ENCODE measurements at regions not wholly inside any gene's neighbourhood (a gene's known extent, or its start where the extent isn't known, plus 50 kb on each side); places are given as distances from the start of the nearest gene placed in this dataset.

GRCh38 chr4:164293743-164294142 is 460.2 kb upstream of the SMIM31 start:
- H3K9me3 ChIP-seq (ENCODE audit: control insufficient read depth, insufficient read depth, low read depth, low read length) = no peaks in the 10 kb centered on the region
- H3K36me3 ChIP-seq (ENCODE audit: control insufficient read depth in 2 of 2, insufficient read depth in 1 of 2, low read length in 2 of 2) = no peaks in the 10 kb centered on the region
- TF ChIP-seq ZNF623 (tag by site-specific recombination; IDR thresholded peaks at IDR 0.05) = no peak
- TF ChIP-seq ZIC2 (tag by site-specific recombination; IDR thresholded peaks at IDR 0.05) = no peak
- TF ChIP-seq ZNF792 (tag by site-specific recombination; IDR thresholded peaks at IDR 0.05) = no peak
- no peak for TF ChIP-seq PRDM6 (tag by site-specific recombination; IDR thresholded peaks at IDR 0.05)
- no peak for TF ChIP-seq GLIS2 (tag by site-specific recombination; IDR thresholded peaks at IDR 0.05)
- TF ChIP-seq BCL6B (tag by site-specific recombination; IDR thresholded peaks at IDR 0.05) = no peak
- TF ChIP-seq GFI1B (tag by site-specific recombination; IDR thresholded peaks at IDR 0.05) = no peak
- TF ChIP-seq ZNF561 (tag by site-specific recombination; IDR thresholded peaks at IDR 0.05; ENCODE audit: borderline replicate concordance) = no peak
- TF ChIP-seq ZNF24 (tag by site-specific recombination; IDR thresholded peaks at IDR 0.05) = no peak
- no peak for TF ChIP-seq ZFP3 (tag by site-specific recombination; IDR thresholded peaks at IDR 0.05; ENCODE audit: low read depth)
- TF ChIP-seq ZNF18 (tag by site-specific recombination; IDR thresholded peaks at IDR 0.05) = no peak
- TF ChIP-seq ZNF10 (tag by site-specific recombination; IDR thresholded peaks at IDR 0.05) = no peak
- TF ChIP-seq ZNF391 (tag by site-specific recombination; IDR thresholded peaks at IDR 0.05; ENCODE audit: borderline replicate concordance, low read depth) = no peak
- TF ChIP-seq ELK4 (IDR thresholded peaks at IDR 0.05; ENCODE audit: borderline replicate concordance, low read depth, low read length) = no peak
- TF ChIP-seq ZNF132 (tag by site-specific recombination; IDR thresholded peaks at IDR 0.05; ENCODE audit: borderline replicate concordance) = no peak
- no peak for TF ChIP-seq ZNF530 (tag by site-specific recombination; IDR thresholded peaks at IDR 0.05; ENCODE audit: low read depth)
- no peaks in the 10 kb centered on the region for H3K4me1 ChIP-seq (ENCODE audit: control insufficient read depth, insufficient read depth, low read length)
- no peak overlapping the region for H3K27ac ChIP-seq (ENCODE audit: extremely low read depth, low read depth, low read length)
- CTCF ChIA-PET = no interaction called here
- POLR2A ChIA-PET = no interaction called here
- H3K4me3 ChIP-seq (ENCODE audit: low read depth, low read length) = no peak overlapping the region

GRCh38 chr4:164301430-164301829 is 452.5 kb upstream of the SMIM31 start:
- Histone ChIP-seq H3K4me1 (ENCODE audit: control insufficient read depth, insufficient read depth, low read length) (no peaks in the 10 kb centered on the region), H3K36me3 (ENCODE audit: control insufficient read depth in 2 of 2, insufficient read depth in 1 of 2, low read length in 2 of 2) (no peaks in the 10 kb centered on the region), H3K27ac (ENCODE audit: extremely low read depth, low read depth, low read length) (no peak overlapping the region), H3K4me3 (ENCODE audit: low read depth, low read length) (no peak overlapping the region), H3K9me3 (ENCODE audit: control insufficient read depth, insufficient read depth, low read depth, low read length) (no peaks in the 10 kb centered on the region)
- ChIA-PET POLR2A (no interaction called here), CTCF (interaction anchor here (0.8 kb wide), 1 partner anchor 101 kb away, joined by 3 read pairs; no protein-coding TSS in a partner anchor)
- TF ChIP-seq ZNF184 (tag by site-specific recombination; IDR thresholded peaks at IDR 0.05) (no peak), PATZ1 (tag by site-specific recombination; IDR thresholded peaks at IDR 0.05) (no peak), MEIS1 (CRISPR knock-in tag; IDR thresholded peaks at IDR 0.05; ENCODE audit: borderline replicate concordance) (no peak), ZSCAN18 (tag by site-specific recombination; IDR thresholded peaks at IDR 0.05) (no peak), ZNF155 (tag by site-specific recombination; IDR thresholded peaks at IDR 0.05) (no peak), GFI1B (tag by site-specific recombination; IDR thresholded peaks at IDR 0.05) (no peak), YY1 (tag by site-specific recombination; IDR thresholded peaks at IDR 0.05) (no peak), ZNF677 (tag by site-specific recombination; IDR thresholded peaks at IDR 0.05) (no peak), ZFP37 (tag by site-specific recombination; IDR thresholded peaks at IDR 0.05) (no peak), PRDM1 (tag by site-specific recombination; IDR thresholded peaks at IDR 0.05) (no peak), GLI4 (tag by site-specific recombination; IDR thresholded peaks at IDR 0.05) (no peak), ZFP41 (tag by site-specific recombination; IDR thresholded peaks at IDR 0.05; ENCODE audit: borderline replicate concordance) (no peak), ZNF837 (tag by site-specific recombination; IDR thresholded peaks at IDR 0.05) (no peak), ZNF843 (tag by site-specific recombination; IDR thresholded peaks at IDR 0.05) (no peak)
